GM04503 (cell line): ENCODE measurements at regions not wholly inside any gene's neighbourhood (a gene's known extent, or its start where the extent isn't known, plus 50 kb on each side); places are given as distances from the start of the nearest gene placed in this dataset.

Source experiments
- DNase-seq: peaks from one replicate; pipeline ENCODE4 v3.0.0-alpha.2; 2012; ENCODE audit warnings: low read depth

DNA sequence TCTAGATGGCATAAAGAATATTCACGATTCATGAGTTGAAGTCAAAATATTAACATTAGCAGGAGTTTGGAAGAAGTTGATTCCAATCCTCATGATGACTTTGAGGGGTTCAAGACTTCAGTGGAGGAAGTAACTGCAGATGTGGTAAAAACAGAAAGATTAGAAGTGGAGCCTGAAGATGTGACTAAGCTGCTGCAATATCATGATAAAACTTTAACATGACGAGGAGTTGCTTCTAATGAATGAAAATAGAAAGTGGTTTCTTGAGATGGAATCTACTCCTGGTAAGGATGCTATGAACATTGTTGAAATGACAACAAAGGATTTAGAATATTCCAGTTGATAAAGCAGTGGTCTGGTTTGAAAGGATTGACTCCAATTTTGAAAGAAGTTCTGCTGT, 70.1 kb upstream of the TMLHE start:
- DNase-seq = no peak

DNA sequence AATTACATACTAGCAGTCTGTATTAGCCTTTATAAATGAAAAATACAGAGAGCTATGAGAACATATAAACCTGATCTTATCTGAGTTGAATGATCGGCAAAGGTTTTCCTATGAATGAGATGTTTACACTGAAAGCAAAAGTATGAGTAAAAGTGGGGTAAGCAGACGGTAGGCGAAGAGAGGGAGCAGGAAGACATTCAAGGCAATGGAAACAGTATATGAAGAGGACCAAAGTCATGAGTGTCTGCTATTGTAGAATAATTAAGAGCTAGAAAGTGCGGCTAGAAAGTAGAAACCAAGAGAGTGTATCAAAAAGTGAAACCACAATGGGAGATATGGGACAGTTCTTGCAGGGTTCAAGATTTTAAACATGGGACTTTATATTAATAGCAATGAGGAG, 67.0 kb upstream of the TMLHE start:
- no peak for DNase-seq

DNA sequence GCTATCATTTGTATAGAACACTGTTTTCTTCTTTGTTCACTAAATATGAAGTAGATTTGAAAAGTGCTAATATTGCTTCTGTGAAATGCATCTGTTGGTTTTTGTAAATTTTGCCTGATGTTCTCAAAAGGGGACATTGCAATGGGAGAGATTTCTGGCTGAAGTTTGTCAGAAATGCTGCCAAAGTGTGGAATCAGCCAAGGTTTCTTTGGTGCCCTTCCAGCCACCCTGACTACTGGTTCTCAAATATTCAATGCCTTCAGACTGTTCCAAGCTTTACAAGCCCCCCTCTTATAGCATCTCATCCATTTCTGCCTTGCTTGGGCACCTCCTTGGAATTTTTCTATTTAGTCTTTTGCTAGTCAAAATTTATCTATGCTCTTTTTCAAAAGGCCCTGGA, 60.6 kb upstream of the TMLHE start:
- no peak for DNase-seq

DNA sequence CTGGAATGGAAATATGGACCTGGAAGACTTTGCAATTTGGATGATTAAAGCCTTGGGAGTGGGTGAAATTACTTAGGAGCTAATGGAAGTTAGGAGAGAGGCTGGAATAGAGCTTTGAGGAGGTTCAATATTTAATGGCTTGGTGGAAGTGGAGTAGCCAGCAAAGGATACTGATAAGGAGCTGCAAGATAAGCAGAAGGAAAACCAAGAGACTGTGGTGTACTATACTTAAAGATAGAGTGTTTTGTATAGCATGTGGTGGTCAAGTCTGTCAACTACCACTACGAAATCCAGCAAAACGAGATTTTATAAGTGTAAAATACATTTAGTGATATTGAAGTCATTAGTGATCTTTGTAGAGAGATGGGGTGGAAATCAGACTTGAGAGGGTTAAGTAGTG, 54.0 kb upstream of the TMLHE start:
- DNase-seq = no peak
